ENCODE measurements at regions not wholly inside any gene's neighbourhood (a gene's known extent, or its start where the extent isn't known, plus 50 kb on each side); places are given as distances from the start of the nearest gene placed in this dataset.

GRCh38 chr5:56508249-56508648, 275.1 kb upstream of the ANKRD55 start:
- no peak for DNase-seq

- DNase-seq, result no peak
Observed at GRCh38 chr5:56507351-56507930, 274.3 kb upstream of the ANKRD55 start.

- DNase-seq, result no peak
Observed at GRCh38 chr5:56506211-56506965, 273.3 kb upstream of the ANKRD55 start.

GRCh38 chr5:56503929-56504328, 270.8 kb upstream of the ANKRD55 start:
- DNase-seq, result no peak

GRCh38 chr5:56501781-56502557, 268.8 kb upstream of the ANKRD55 start:
- no peak for DNase-seq

GRCh38 chr5:56499901-56500300, 266.8 kb upstream of the ANKRD55 start:
- no peak for DNase-seq

GRCh38 chr5:56499491-56499890, 266.4 kb upstream of the ANKRD55 start:
- no peak for DNase-seq

- no peak for DNase-seq
Observed at GRCh38 chr5:56498759-56499395, 265.7 kb upstream of the ANKRD55 start.

GRCh38 chr5:56496581-56497063, 263.5 kb upstream of the ANKRD55 start:
- no peak for DNase-seq

- no peak for DNase-seq
Observed at GRCh38 chr5:56494300-56494731, 261.2 kb upstream of the ANKRD55 start.

GRCh38 chr5:56493766-56494165, 260.6 kb upstream of the ANKRD55 start:
- no peak for DNase-seq

- DNase-seq, result no peak
Observed at GRCh38 chr5:56493308-56493707, 260.2 kb upstream of the ANKRD55 start.

- no peak for DNase-seq
Observed at GRCh38 chr5:56492812-56493211, 259.7 kb upstream of the ANKRD55 start.

- no peak for DNase-seq
Observed at GRCh38 chr5:56490971-56491468, 257.9 kb upstream of the ANKRD55 start.

- no peak for DNase-seq
Observed at GRCh38 chr5:56489272-56489671, 256.1 kb upstream of the ANKRD55 start.

- no peak for DNase-seq
Observed at GRCh38 chr5:56487528-56488115, 254.5 kb upstream of the ANKRD55 start.

GRCh38 chr5:56482363-56482762, 249.2 kb upstream of the ANKRD55 start:
- DNase-seq, result peak; percentile 35

GRCh38 chr5:56481428-56482357, 248.6 kb upstream of the ANKRD55 start:
- peak; percentile 47 for DNase-seq

- peak; percentile 74 for DNase-seq
Observed at GRCh38 chr5:56480705-56481427, 247.7 kb upstream of the ANKRD55 start.

- no peak for DNase-seq
Observed at GRCh38 chr5:56480078-56480704, 247.1 kb upstream of the ANKRD55 start.
